Fibroblast of the aortic adventitia (primary cell): ENCODE measurements at regions not wholly inside any gene's neighbourhood (a gene's known extent, or its start where the extent isn't known, plus 50 kb on each side); places are given as distances from the start of the nearest gene placed in this dataset.

Source experiments
- DNase-seq: peaks from one replicate; pipeline ENCODE4 v3.0.0-alpha.2; 2010; ENCODE audit warnings: low read depth
- H3K4me3 ChIP-seq: 2 replicates; pipeline ENCODE4 v1.5.1; 2011; ENCODE audit warnings: low read depth, mild to moderate bottlenecking, control low read depth, low read length, moderate library complexity
- TF ChIP-seq, protein P1 (sequence below): IDR thresholded peaks from 2 replicates; pipeline ENCODE4 v1.5.1; 2011; ENCODE audit warnings: mild to moderate bottlenecking, low read length, control low read depth, inconsistent platforms; ENCODE audit not compliant: insufficient read depth

DNA sequence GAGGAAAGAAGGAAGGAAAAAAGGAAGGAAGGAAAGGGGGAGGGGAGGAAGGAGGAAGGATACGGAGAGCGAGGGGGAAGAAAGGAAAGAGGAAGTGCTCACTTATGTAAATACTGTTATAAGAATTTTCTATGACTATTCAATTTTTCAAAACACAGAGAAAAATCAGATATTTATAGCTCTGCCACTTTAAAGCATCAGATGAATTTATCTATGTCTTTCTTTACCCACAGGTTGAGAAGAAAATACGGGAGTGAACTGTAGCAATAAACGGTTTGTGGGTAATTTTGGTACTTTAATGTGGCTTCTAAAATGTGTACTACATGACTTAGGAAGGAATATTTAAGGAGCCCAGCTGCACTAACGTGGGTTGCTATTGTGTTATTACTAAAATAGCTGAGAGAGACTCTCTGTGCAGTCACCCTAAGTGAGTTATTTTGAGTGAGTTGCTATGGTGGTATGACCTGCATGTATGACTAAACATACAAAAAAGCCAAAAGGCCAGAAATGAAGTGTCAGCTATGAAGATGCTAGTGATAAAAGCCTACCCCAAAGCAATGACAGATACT is 225.5 kb downstream of the SOD2 start:
- TF ChIP-seq, protein P1, sequence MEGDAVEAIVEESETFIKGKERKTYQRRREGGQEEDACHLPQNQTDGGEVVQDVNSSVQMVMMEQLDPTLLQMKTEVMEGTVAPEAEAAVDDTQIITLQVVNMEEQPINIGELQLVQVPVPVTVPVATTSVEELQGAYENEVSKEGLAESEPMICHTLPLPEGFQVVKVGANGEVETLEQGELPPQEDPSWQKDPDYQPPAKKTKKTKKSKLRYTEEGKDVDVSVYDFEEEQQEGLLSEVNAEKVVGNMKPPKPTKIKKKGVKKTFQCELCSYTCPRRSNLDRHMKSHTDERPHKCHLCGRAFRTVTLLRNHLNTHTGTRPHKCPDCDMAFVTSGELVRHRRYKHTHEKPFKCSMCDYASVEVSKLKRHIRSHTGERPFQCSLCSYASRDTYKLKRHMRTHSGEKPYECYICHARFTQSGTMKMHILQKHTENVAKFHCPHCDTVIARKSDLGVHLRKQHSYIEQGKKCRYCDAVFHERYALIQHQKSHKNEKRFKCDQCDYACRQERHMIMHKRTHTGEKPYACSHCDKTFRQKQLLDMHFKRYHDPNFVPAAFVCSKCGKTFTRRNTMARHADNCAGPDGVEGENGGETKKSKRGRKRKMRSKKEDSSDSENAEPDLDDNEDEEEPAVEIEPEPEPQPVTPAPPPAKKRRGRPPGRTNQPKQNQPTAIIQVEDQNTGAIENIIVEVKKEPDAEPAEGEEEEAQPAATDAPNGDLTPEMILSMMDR: no peak
- no peak overlapping the region for H3K4me3 ChIP-seq
- no peak for DNase-seq

GRCh38 chr6:159466926-159467325 is 226.1 kb downstream of the SOD2 start:
- DNase-seq: no peak
- no peak overlapping the region for H3K4me3 ChIP-seq
- TF ChIP-seq, protein P1: no peak

DNA sequence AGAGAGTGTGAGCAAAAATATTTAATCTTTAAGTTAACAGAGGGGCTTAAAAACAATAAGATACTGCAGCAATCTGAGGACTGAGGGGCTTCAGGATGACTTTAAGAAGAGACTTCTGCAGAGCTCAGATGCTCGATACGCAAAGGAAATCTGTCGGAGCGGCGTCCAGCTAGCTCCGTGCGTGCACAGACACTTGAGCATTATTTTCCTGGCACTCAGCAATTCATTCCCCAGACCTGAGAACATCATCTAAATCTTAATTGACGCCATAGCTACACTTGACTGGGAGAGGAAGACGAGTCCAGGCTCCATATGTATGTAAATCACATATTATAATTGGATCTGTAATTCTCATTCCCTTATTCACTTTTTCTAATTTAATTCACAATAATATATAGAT is 228.2 kb downstream of the SOD2 start:
- peak; percentile 6 for DNase-seq
- TF ChIP-seq, protein P1: no peak
- H3K4me3 ChIP-seq: no peak overlapping the region

DNA sequence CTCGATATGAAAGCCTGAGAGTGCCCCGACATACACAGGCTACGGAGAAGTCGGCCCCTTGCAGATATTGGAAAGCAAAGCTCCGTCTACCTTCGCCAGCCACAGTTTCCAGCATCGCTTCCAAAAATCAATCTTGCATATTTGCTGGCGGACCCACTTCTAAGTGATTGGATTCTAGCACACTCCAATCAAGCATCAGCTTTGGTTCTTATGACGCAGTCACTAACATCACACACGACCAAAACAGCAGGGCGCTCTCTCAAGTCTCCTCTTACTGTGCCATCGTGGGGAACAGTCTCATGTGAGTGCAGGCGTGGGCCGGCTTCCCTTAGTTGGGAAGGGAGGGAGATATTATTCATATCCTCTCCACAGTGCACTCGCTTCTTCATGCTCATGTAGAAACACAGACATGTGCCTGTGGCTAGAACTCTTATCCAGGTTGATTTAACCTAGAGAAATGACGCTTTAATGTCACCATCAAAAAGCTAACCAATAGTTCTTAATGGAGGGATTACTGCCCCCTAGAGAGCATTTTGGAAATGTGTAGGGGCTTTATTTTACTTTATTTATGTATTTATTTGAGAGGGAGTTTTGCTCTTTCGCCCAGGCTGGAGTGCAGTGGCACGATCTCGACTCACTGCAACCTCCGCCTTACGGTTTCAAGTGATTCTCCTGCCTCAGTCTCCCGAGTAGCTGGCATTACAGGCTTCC is 229.8 kb downstream of the SOD2 start:
- peak; percentile 40 for DNase-seq
- TF ChIP-seq, protein P1: peak; percentile 38
- H3K4me3 ChIP-seq: no peak overlapping the region

DNA sequence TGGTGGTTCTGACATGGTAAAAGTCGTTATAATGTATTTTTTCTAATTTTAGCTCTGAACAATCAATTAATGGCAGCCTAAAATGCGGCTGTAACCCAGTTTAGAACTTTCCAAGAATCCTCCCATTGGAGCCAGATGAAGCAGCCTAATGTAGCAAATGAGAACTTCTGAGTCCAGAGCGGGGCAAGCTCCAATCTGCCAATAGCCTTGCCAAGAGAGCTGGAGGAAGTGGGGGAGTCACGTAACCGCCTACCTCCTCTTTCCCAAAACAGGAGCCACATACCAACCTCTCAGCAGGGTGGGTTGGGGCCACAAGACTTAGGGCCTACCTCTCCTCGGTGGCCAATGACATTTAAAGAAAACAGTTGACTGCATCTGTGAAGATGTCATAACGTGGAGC is 230.6 kb downstream of the SOD2 start:
- TF ChIP-seq, protein P1: no peak
- no peak overlapping the region for H3K4me3 ChIP-seq
- DNase-seq: no peak

DNA sequence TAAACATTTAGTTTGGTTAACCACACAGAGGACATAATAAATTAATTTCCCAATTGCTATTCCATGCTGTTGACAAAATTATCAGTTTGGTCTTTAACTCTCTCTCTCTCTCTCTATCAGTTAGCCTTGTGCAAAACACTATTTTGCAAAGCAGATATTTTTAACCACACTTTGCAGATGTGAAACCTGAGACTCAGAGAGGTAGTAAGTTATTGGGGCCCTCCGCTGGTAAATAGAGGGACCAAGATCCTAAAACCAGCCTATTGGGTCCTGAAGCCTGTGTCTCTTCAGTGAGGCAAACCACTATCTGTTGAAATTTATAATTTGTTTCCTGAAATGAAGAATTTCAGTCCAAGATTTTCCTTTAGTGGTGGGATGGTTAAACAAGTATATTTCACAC is 231.0 kb downstream of the SOD2 start:
- DNase-seq: no peak
- TF ChIP-seq, protein P1: no peak
- no peak overlapping the region for H3K4me3 ChIP-seq
